CD14-positive monocyte (primary cell): ENCODE measurements at regions not wholly inside any gene's neighbourhood (a gene's known extent, or its start where the extent isn't known, plus 50 kb on each side); places are given as distances from the start of the nearest gene placed in this dataset.
"Not testable (repeated sequence)": the region's sequence is repeated elsewhere in the genome, so short reads cannot be mapped to it uniquely, and the experiment has no call there.

Source experiments
- DNase-seq, 3 donors: peaks; one replicate each; pipeline ENCODE4 v3.0.0-alpha.2; 2011 to 2022
- H2AFZ ChIP-seq: 2 replicates; pipeline ENCODE4 v1.6.0; 2012; ENCODE audit warnings: mild to moderate bottlenecking, low read depth, low read length, inconsistent platforms; ENCODE audit not compliant: insufficient read depth, poor library complexity, severe bottlenecking
- H3K27ac ChIP-seq, 2 donors: 1 replicate in 1 of 2; 2 replicates in 1 of 2; pipeline ENCODE4 v1.5.1; 2012 to 2013; ENCODE audit warnings: low read length in 2 of 2, control low read depth in 1 of 2, inconsistent platforms in 1 of 2, low read depth in 1 of 2, mild to moderate bottlenecking in 1 of 2
- H3K27me3 ChIP-seq, 2 donors: one replicate each; pipeline versions ENCODE4 v1.6.0 to v1.6.1; 2011 to 2013; ENCODE audit warnings: low read length in 2 of 2; ENCODE audit not compliant: control insufficient read depth in 2 of 2, insufficient read depth in 2 of 2
- H3K36me3 ChIP-seq, 2 donors: replicated peaks in 1 of 2; 1 replicate in 1 of 2; 2 replicates in 1 of 2; pipeline versions ENCODE4 v1.5.1 to v1.6.1; 2012 to 2013; ENCODE audit warnings: low read length in 2 of 2, control low read depth in 1 of 2, inconsistent platforms in 1 of 2, mild to moderate bottlenecking in 1 of 2; ENCODE audit not compliant: insufficient read depth in 2 of 2, control insufficient read depth in 1 of 2
- H3K4me1 ChIP-seq, 2 donors: 1 replicate in 1 of 2; 2 replicates in 1 of 2; pipeline versions ENCODE4 v1.5.1 to v1.6.1; 2012 to 2013; ENCODE audit warnings: low read length in 2 of 2, control low read depth in 1 of 2, inconsistent platforms in 1 of 2, mild to moderate bottlenecking in 1 of 2, moderate library complexity in 1 of 2; ENCODE audit not compliant: insufficient read depth in 2 of 2, control insufficient read depth in 1 of 2
- H3K4me2 ChIP-seq: replicated peaks from 2 replicates; pipeline ENCODE3; 2012; ENCODE audit warnings: low read length, moderate library complexity, mild to moderate bottlenecking; ENCODE audit not compliant: poor library complexity, severe bottlenecking; ENCODE audit errors: extremely low read depth
- H3K4me3 ChIP-seq, 3 experiments: fragments of 200-600 bp in 1 of 3; sonication (generic) in 1 of 3; replicated peaks in 1 of 3; 1 replicate in 2 of 3; 2 replicates in 1 of 3; pipeline ENCODE4 v1.5.1; 2011 to 2013; ENCODE audit warnings: low read length in 3 of 3, mild to moderate bottlenecking in 3 of 3, control low read depth in 2 of 3, low read depth in 2 of 3, inconsistent platforms in 1 of 3, moderate library complexity in 1 of 3
- H3K79me2 ChIP-seq: 2 replicates; pipeline ENCODE4 v1.6.0; 2012; ENCODE audit warnings: mild to moderate bottlenecking, control low read depth, inconsistent platforms, low read length, moderate library complexity; ENCODE audit not compliant: insufficient read depth
- H3K9ac ChIP-seq: 2 replicates; pipeline ENCODE4 v1.6.0; 2017; ENCODE audit warnings: low read length, mild to moderate bottlenecking; ENCODE audit not compliant: insufficient read depth, poor library complexity, severe bottlenecking
- H3K9me3 ChIP-seq, 2 donors: replicated peaks in 1 of 2; 1 replicate in 1 of 2; 2 replicates in 1 of 2; pipeline versions ENCODE4 v1.5.1 to v1.6.1; 2012 to 2013; ENCODE audit warnings: low read length in 2 of 2, control low read depth in 1 of 2; ENCODE audit not compliant: control insufficient read depth in 1 of 2, insufficient read depth in 1 of 2
- H4K20me1 ChIP-seq: 2 replicates; pipeline ENCODE4 v1.6.0; 2012; ENCODE audit warnings: mild to moderate bottlenecking, low read length, control low read depth, moderate library complexity; ENCODE audit not compliant: insufficient read depth
- H3K27ac Mint-ChIP-seq, 7 donors: one replicate each; pipeline ENCODE4 v1.8.0; 2020; ENCODE audit warnings: mild to moderate bottlenecking in 7 of 7, mixed read lengths in 7 of 7, moderate library complexity in 6 of 7, inconsistent platforms in 2 of 7
- H3K27me3 Mint-ChIP-seq, 3 donors: one replicate each; pipeline ENCODE4 v1.8.0; 2021 to 2022; ENCODE audit warnings: low read depth in 3 of 3, mild to moderate bottlenecking in 3 of 3, mixed read lengths in 3 of 3, moderate library complexity in 3 of 3, inconsistent platforms in 1 of 3
- H3K36me3 Mint-ChIP-seq, 2 donors: one replicate each; pipeline ENCODE4 v1.8.0; 2020; ENCODE audit warnings: mixed read lengths in 2 of 2, inconsistent platforms in 1 of 2, mild to moderate bottlenecking in 1 of 2
- H3K4me1 Mint-ChIP-seq: one replicate; pipeline ENCODE4 v1.8.0; 2020; ENCODE audit warnings: mild to moderate bottlenecking, mixed read lengths
- H3K4me3 Mint-ChIP-seq, 2 donors: one replicate each; pipeline ENCODE4 v1.8.0; 2020; ENCODE audit warnings: mild to moderate bottlenecking in 2 of 2, mixed read lengths in 2 of 2, moderate library complexity in 1 of 2
- H3K9me3 Mint-ChIP-seq, 7 donors: one replicate each; pipeline ENCODE4 v1.8.0; 2020 to 2022; ENCODE audit warnings: mixed read lengths in 7 of 7, mild to moderate bottlenecking in 6 of 7, moderate library complexity in 6 of 7, inconsistent platforms in 2 of 7
- CTCF ChIP-seq: fragments of 200-600 bp; IDR thresholded peaks from one replicate; pipeline ENCODE4 v1.8.0; 2022; ENCODE audit warnings: antibody characterized with exemption, mild to moderate bottlenecking
- WGBS: methylation state at CpG from one replicate; pipeline ENCODE4 v1.1.5; 2013; ENCODE audit warnings: missing lambda C conversion rate; ENCODE audit not compliant: insufficient coverage; 5-methylcytosine and 5-hydroxymethylcytosine counted together
- intact Hi-C, 2 donors: fragments of 100-400 bp; cut with micrococcal nuclease; formaldehyde crosslinking; loops; one replicate each; pipeline versions ENCODE4 v1.15.0 to v1.15.1; 2023

- no peak for TF ChIP-seq CTCF
- H3K4me2 ChIP-seq = no peak overlapping the region
- Mint-ChIP-seq H3K4me1 (peaks cover 17% of the 10 kb centered on the region), H3K9me3 (peaks cover 0 to 2% (median 0%) of the 10 kb centered on the region in 7 donors), H3K4me3 (no peak overlapping the region), H3K27me3 (peaks cover 3 to 6% (median 5%) of the 10 kb centered on the region in 3 donors), H3K27ac (no peak overlapping the region), H3K36me3 (no peaks in the 10 kb centered on the region)
- no peak overlapping the region for H3K27ac ChIP-seq
- no peak overlapping the region for H2AFZ ChIP-seq
- peaks cover 12 to 18% of the 10 kb centered on the region in 2 donors for H3K4me1 ChIP-seq
- no peaks in the 10 kb centered on the region for H3K79me2 ChIP-seq
- WGBS = 74% methylated on average over 9 of the region's 9 CpGs
- intact Hi-C loops = no loop called here
- no peaks in the 10 kb centered on the region for H3K9me3 ChIP-seq
- H3K27me3 ChIP-seq = no peaks in the 10 kb centered on the region
- H4K20me1 ChIP-seq = no peaks in the 10 kb centered on the region
- no peak for DNase-seq
- no peak overlapping the region for H3K9ac ChIP-seq
- no peaks in the 10 kb centered on the region for H3K36me3 ChIP-seq
- H3K4me3 ChIP-seq = no peak overlapping the region
Measured at GRCh38 chr9:129427149-129427548, 193.8 kb downstream of the C9orf50 start.

GRCh38 chr9:129423755-129424154 lies 197.1 kb downstream of the C9orf50 start:
- Mint-ChIP-seq H3K4me1 (peaks cover 16% of the 10 kb centered on the region), H3K27ac (peak overlapping the region in 2 of 7 donors; percentile 3 to 36)
- H4K20me1 ChIP-seq, H3K9ac ChIP-seq, H3K36me3 Mint-ChIP-seq, H3K4me2 ChIP-seq, DNase-seq, H3K79me2 ChIP-seq, H3K36me3 ChIP-seq, H3K4me3 ChIP-seq, H3K4me3 Mint-ChIP-seq, H2AFZ ChIP-seq, H3K27ac ChIP-seq, H3K27me3 Mint-ChIP-seq, H3K27me3 ChIP-seq, H3K9me3 ChIP-seq, H3K9me3 Mint-ChIP-seq: not testable (repeated sequence)
- intact Hi-C loops = loop anchor here in 1 of 2 donors (5.0 kb wide), 2 partner anchors 34 to 41 kb away; no protein-coding TSS in a partner anchor
- H3K4me1 ChIP-seq = peaks cover 12% of the 10 kb centered on the region in 2 donors
- 88% methylated on average over 3 of the region's 8 CpGs for WGBS
